CD14-positive monocyte (primary cell): ENCODE measurements at regions not wholly inside any gene's neighbourhood (a gene's known extent, or its start where the extent isn't known, plus 50 kb on each side); places are given as distances from the start of the nearest gene placed in this dataset.

Experiments
- DNase-seq, 3 donors: peaks; one replicate each; pipeline ENCODE4 v3.0.0-alpha.2; 2011 to 2022
- H2AFZ ChIP-seq: 2 replicates; pipeline ENCODE4 v1.6.0; 2012; ENCODE audit warnings: mild to moderate bottlenecking, low read depth, low read length, inconsistent platforms; ENCODE audit not compliant: insufficient read depth, poor library complexity, severe bottlenecking
- H3K27ac ChIP-seq, 2 donors: 1 replicate in 1 of 2; 2 replicates in 1 of 2; pipeline ENCODE4 v1.5.1; 2012 to 2013; ENCODE audit warnings: low read length in 2 of 2, control low read depth in 1 of 2, inconsistent platforms in 1 of 2, low read depth in 1 of 2, mild to moderate bottlenecking in 1 of 2
- H3K27me3 ChIP-seq, 2 donors: one replicate each; pipeline versions ENCODE4 v1.6.0 to v1.6.1; 2011 to 2013; ENCODE audit warnings: low read length in 2 of 2; ENCODE audit not compliant: control insufficient read depth in 2 of 2, insufficient read depth in 2 of 2
- H3K36me3 ChIP-seq, 2 donors: replicated peaks in 1 of 2; 1 replicate in 1 of 2; 2 replicates in 1 of 2; pipeline versions ENCODE4 v1.5.1 to v1.6.1; 2012 to 2013; ENCODE audit warnings: low read length in 2 of 2, control low read depth in 1 of 2, inconsistent platforms in 1 of 2, mild to moderate bottlenecking in 1 of 2; ENCODE audit not compliant: insufficient read depth in 2 of 2, control insufficient read depth in 1 of 2
- H3K4me1 ChIP-seq, 2 donors: 1 replicate in 1 of 2; 2 replicates in 1 of 2; pipeline versions ENCODE4 v1.5.1 to v1.6.1; 2012 to 2013; ENCODE audit warnings: low read length in 2 of 2, control low read depth in 1 of 2, inconsistent platforms in 1 of 2, mild to moderate bottlenecking in 1 of 2, moderate library complexity in 1 of 2; ENCODE audit not compliant: insufficient read depth in 2 of 2, control insufficient read depth in 1 of 2
- H3K4me2 ChIP-seq: replicated peaks from 2 replicates; pipeline ENCODE3; 2012; ENCODE audit warnings: low read length, moderate library complexity, mild to moderate bottlenecking; ENCODE audit not compliant: poor library complexity, severe bottlenecking; ENCODE audit errors: extremely low read depth
- H3K4me3 ChIP-seq, 3 experiments: fragments of 200-600 bp in 1 of 3; sonication (generic) in 1 of 3; replicated peaks in 1 of 3; 1 replicate in 2 of 3; 2 replicates in 1 of 3; pipeline ENCODE4 v1.5.1; 2011 to 2013; ENCODE audit warnings: low read length in 3 of 3, mild to moderate bottlenecking in 3 of 3, control low read depth in 2 of 3, low read depth in 2 of 3, inconsistent platforms in 1 of 3, moderate library complexity in 1 of 3
- H3K79me2 ChIP-seq: 2 replicates; pipeline ENCODE4 v1.6.0; 2012; ENCODE audit warnings: mild to moderate bottlenecking, control low read depth, inconsistent platforms, low read length, moderate library complexity; ENCODE audit not compliant: insufficient read depth
- H3K9ac ChIP-seq: 2 replicates; pipeline ENCODE4 v1.6.0; 2017; ENCODE audit warnings: low read length, mild to moderate bottlenecking; ENCODE audit not compliant: insufficient read depth, poor library complexity, severe bottlenecking
- H3K9me3 ChIP-seq, 2 donors: replicated peaks in 1 of 2; 1 replicate in 1 of 2; 2 replicates in 1 of 2; pipeline versions ENCODE4 v1.5.1 to v1.6.1; 2012 to 2013; ENCODE audit warnings: low read length in 2 of 2, control low read depth in 1 of 2; ENCODE audit not compliant: control insufficient read depth in 1 of 2, insufficient read depth in 1 of 2
- H4K20me1 ChIP-seq: 2 replicates; pipeline ENCODE4 v1.6.0; 2012; ENCODE audit warnings: mild to moderate bottlenecking, low read length, control low read depth, moderate library complexity; ENCODE audit not compliant: insufficient read depth
- H3K27ac Mint-ChIP-seq, 7 donors: one replicate each; pipeline ENCODE4 v1.8.0; 2020; ENCODE audit warnings: mild to moderate bottlenecking in 7 of 7, mixed read lengths in 7 of 7, moderate library complexity in 6 of 7, inconsistent platforms in 2 of 7
- H3K27me3 Mint-ChIP-seq, 3 donors: one replicate each; pipeline ENCODE4 v1.8.0; 2021 to 2022; ENCODE audit warnings: low read depth in 3 of 3, mild to moderate bottlenecking in 3 of 3, mixed read lengths in 3 of 3, moderate library complexity in 3 of 3, inconsistent platforms in 1 of 3
- H3K36me3 Mint-ChIP-seq, 2 donors: one replicate each; pipeline ENCODE4 v1.8.0; 2020; ENCODE audit warnings: mixed read lengths in 2 of 2, inconsistent platforms in 1 of 2, mild to moderate bottlenecking in 1 of 2
- H3K4me1 Mint-ChIP-seq: one replicate; pipeline ENCODE4 v1.8.0; 2020; ENCODE audit warnings: mild to moderate bottlenecking, mixed read lengths
- H3K4me3 Mint-ChIP-seq, 2 donors: one replicate each; pipeline ENCODE4 v1.8.0; 2020; ENCODE audit warnings: mild to moderate bottlenecking in 2 of 2, mixed read lengths in 2 of 2, moderate library complexity in 1 of 2
- H3K9me3 Mint-ChIP-seq, 7 donors: one replicate each; pipeline ENCODE4 v1.8.0; 2020 to 2022; ENCODE audit warnings: mixed read lengths in 7 of 7, mild to moderate bottlenecking in 6 of 7, moderate library complexity in 6 of 7, inconsistent platforms in 2 of 7
- CTCF ChIP-seq: fragments of 200-600 bp; IDR thresholded peaks from one replicate; pipeline ENCODE4 v1.8.0; 2022; ENCODE audit warnings: antibody characterized with exemption, mild to moderate bottlenecking
- WGBS: methylation state at CpG from one replicate; pipeline ENCODE4 v1.1.5; 2013; ENCODE audit warnings: missing lambda C conversion rate; ENCODE audit not compliant: insufficient coverage; 5-methylcytosine and 5-hydroxymethylcytosine counted together
- intact Hi-C, 2 donors: fragments of 100-400 bp; cut with micrococcal nuclease; formaldehyde crosslinking; loops; one replicate each; pipeline versions ENCODE4 v1.15.0 to v1.15.1; 2023

DNA sequence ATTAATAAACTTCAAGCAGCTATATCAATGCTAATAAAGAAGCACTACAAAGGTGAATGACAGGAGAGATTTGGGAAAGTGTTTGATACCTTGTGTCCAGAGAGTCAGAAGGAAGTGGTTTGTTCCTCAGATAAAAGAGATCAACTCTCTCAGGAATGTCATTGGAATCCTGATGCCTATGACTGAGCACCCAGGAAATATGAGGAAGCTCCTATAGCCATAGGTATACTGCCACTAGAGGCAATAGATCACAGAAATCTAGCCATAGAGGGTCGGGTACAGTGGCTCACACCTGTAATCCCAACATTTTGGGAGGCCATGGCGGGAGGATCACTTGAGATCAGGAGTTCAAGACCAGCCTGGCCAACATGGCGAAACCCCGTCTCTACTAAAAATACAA lies 612.6 kb downstream of the DACH1 start:
- WGBS, result 100% methylated on average over 1 of the region's 4 CpGs
- H3K27ac ChIP-seq, result no peak overlapping the region

GRCh38 chr13:71252184-71252704 lies 614.8 kb downstream of the DACH1 start:
- H3K4me3 Mint-ChIP-seq, result peak overlapping the region in 1 of 2 donors; percentile 42
- H4K20me1 ChIP-seq, result no peaks in the 10 kb centered on the region
- peaks cover 0 to 5% of the 10 kb centered on the region in 2 donors for H3K4me1 ChIP-seq
- H3K4me2 ChIP-seq, result peak overlapping the region; percentile 8
- H3K9ac ChIP-seq, result no peak overlapping the region
- no peaks in the 10 kb centered on the region for H3K9me3 ChIP-seq
- no peaks in the 10 kb centered on the region for H3K79me2 ChIP-seq
- H3K36me3 ChIP-seq, result no peaks in the 10 kb centered on the region
- no peak overlapping the region for H2AFZ ChIP-seq
- no CpG with 5 or more reads among the region's 4 CpGs for WGBS
- no peaks in the 10 kb centered on the region for H3K27me3 Mint-ChIP-seq
- H3K9me3 Mint-ChIP-seq, result peaks cover 2 to 7% (median 3%) of the 10 kb centered on the region in 7 donors
- DNase-seq, result no peak
- H3K4me3 ChIP-seq, result peak overlapping the region in 1 of 3 experiments; percentile 2
- intact Hi-C loops, result no loop called here
- H3K27ac ChIP-seq, result peak overlapping the region in 1 of 2 donors; percentile 5
- H3K36me3 Mint-ChIP-seq, result no peaks in the 10 kb centered on the region
- H3K27ac Mint-ChIP-seq, result peak overlapping the region in 2 of 7 donors; percentile 30 to 39
- TF ChIP-seq CTCF, result no peak
- no peaks in the 10 kb centered on the region for H3K27me3 ChIP-seq
- peaks cover 15% of the 10 kb centered on the region for H3K4me1 Mint-ChIP-seq

More for the DNA sequence above, 612.6 kb downstream of the DACH1 start:
- no peaks in the 10 kb centered on the region for H3K27me3 Mint-ChIP-seq
- H3K9me3 Mint-ChIP-seq, result peaks cover 2 to 8% (median 4%) of the 10 kb centered on the region in 7 donors
- no peak overlapping the region for H3K27ac Mint-ChIP-seq
- no peak overlapping the region for H3K4me3 Mint-ChIP-seq
- DNase-seq, result no peak
- no peak overlapping the region for H3K9ac ChIP-seq
- no peaks in the 10 kb centered on the region for H3K36me3 Mint-ChIP-seq
- H3K4me2 ChIP-seq, result no peak overlapping the region
- H4K20me1 ChIP-seq, result no peaks in the 10 kb centered on the region
- intact Hi-C loops, result no loop called here
- H3K36me3 ChIP-seq, result no peaks in the 10 kb centered on the region
- H3K4me3 ChIP-seq, result no peak overlapping the region
- peaks cover 0 to 5% of the 10 kb centered on the region in 2 donors for H3K4me1 ChIP-seq
- H3K9me3 ChIP-seq, result no peaks in the 10 kb centered on the region
- H2AFZ ChIP-seq, result no peak overlapping the region
- H3K4me1 Mint-ChIP-seq, result peaks cover 15% of the 10 kb centered on the region
- H3K27me3 ChIP-seq, result no peaks in the 10 kb centered on the region
- no peak for TF ChIP-seq CTCF
- no peaks in the 10 kb centered on the region for H3K79me2 ChIP-seq
